LNCAP (cell line): ENCODE measurements at regions not wholly inside any gene's neighbourhood (a gene's known extent, or its start where the extent isn't known, plus 50 kb on each side); places are given as distances from the start of the nearest gene placed in this dataset.

ENCODE experiments used
- TF ChIP-seq, protein P1 (sequence below): fragments of 450-650 bp; IDR thresholded peaks from 2 replicates; pipeline ENCODE4 v1.5.1; 2017; ENCODE audit warnings: mild to moderate bottlenecking

- TF ChIP-seq, protein P1, sequence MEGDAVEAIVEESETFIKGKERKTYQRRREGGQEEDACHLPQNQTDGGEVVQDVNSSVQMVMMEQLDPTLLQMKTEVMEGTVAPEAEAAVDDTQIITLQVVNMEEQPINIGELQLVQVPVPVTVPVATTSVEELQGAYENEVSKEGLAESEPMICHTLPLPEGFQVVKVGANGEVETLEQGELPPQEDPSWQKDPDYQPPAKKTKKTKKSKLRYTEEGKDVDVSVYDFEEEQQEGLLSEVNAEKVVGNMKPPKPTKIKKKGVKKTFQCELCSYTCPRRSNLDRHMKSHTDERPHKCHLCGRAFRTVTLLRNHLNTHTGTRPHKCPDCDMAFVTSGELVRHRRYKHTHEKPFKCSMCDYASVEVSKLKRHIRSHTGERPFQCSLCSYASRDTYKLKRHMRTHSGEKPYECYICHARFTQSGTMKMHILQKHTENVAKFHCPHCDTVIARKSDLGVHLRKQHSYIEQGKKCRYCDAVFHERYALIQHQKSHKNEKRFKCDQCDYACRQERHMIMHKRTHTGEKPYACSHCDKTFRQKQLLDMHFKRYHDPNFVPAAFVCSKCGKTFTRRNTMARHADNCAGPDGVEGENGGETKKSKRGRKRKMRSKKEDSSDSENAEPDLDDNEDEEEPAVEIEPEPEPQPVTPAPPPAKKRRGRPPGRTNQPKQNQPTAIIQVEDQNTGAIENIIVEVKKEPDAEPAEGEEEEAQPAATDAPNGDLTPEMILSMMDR = no peak
Measured at GRCh38 chr4:125091541-125091940, 223.2 kb upstream of the FAT4 start.

GRCh38 chr4:125091101-125091500 lies 223.7 kb upstream of the FAT4 start:
- TF ChIP-seq, protein P1 = no peak

GRCh38 chr4:125084608-125085007 lies 230.1 kb upstream of the FAT4 start:
- TF ChIP-seq, protein P1 = no peak

DNA sequence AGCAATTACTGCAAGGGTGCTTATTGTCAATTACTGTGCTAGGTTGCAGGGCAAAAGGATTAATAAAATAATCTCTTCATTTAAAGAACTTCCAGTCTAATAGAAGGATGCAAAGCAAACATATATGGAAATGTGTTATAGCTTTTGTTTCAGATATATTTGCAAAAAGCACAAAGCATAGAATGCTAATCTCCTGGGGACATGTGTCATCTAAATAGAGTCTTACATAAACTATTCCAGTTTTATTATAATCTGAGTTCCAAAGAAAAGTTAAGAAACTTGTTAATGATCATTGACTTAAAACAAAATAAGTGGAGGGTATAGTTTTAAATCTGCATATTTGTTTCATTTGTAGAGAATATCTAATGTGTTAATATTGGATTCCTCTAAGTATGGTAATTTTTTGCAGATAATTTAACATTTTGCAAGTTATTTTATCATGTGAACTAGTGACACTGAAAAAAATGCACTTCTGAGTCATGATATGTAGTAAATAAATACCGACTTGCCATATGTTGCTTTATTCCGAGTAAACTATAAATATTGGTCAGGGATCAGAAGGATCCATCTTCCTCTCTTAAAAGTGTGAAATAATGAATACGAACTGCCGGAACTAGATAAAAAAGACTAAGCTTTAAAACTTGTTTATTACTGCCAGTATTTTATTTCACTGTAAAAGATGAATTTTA lies 231.9 kb upstream of the FAT4 start:
- TF ChIP-seq, protein P1 = no peak

GRCh38 chr4:125072269-125072668 lies 242.5 kb upstream of the FAT4 start:
- TF ChIP-seq, protein P1 = no peak

DNA sequence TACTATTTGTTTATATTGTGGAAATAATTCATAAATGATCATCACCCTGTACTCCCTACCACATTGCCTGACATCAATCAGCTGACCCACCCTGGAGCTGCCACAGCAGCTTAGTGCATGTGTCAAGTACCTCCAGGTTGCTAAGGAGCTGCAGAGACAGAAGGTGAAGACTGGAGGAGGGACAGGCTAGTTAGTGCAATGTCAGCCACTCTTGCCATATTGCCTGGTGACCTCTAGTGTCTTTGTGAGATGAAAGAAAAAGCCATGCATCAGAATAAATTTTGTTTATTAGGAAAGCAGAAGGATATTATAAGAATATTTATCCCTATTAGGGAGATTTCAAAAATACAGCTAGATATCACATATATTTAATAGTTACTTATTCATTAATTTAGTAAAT lies 243.9 kb upstream of the FAT4 start:
- TF ChIP-seq, protein P1 = no peak

DNA sequence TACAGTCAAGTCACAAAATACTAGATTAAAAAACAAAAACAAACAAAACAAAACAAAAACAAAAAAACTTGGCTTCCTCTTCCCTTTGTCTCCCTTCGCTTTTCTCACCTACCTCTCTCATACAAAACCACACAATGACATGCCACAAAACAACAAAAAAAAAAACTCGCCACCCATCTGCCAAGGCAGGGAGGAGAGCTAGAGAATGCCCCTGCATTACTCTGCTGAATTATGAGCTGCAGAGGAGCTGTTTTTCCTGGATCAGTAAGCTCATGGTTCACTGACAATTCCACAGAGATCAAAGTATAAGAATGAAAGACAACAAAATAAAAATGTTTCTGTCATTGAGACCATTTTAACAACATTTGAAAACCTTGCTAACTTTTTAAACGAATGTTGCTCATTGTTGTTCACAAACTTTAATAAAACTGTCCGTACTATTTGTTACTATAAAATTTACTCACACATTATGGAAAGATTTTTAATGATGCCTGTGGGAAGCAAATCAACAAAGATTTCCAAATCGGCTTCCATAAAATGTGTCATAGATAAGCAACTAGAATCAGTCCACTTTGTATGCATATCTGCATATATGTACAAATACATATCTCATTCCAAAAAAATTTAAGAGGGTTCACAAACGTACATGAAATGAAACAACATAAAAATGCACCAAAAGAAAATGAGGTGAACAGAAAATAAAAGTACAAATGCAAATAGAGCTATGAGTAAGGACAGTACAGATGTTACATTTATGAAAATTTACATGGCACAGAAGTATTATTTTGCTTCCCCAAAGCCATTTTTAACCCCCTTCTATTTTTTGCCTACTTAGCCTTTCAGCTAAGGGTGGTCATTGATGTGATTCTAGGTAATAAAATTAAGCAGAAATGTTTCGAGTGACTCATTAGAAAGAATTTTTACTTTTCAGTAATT lies 252.4 kb upstream of the FAT4 start:
- TF ChIP-seq, protein P1 = no peak
